GM21526 (cell line): ENCODE measurements at regions not wholly inside any gene's neighbourhood (a gene's known extent, or its start where the extent isn't known, plus 50 kb on each side); places are given as distances from the start of the nearest gene placed in this dataset.

Experiments used
- ATAC-seq: cut with Tn5 transposase; IDR thresholded peaks from one replicate; pipeline ENCODE4 v1.9.1; 2021; ENCODE audit warnings: moderate library complexity; ENCODE audit not compliant: unreplicated experiment, low FRiP score

GRCh38 chr20:11810311-11811083 lies 107.2 kb upstream of the BTBD3 start:
- no peak for ATAC-seq

- ATAC-seq, result no peak
Measured at GRCh38 chr20:11813106-11813890, 104.4 kb upstream of the BTBD3 start.

- no peak for ATAC-seq
Measured at GRCh38 chr20:11814267-11814666, 103.4 kb upstream of the BTBD3 start.

GRCh38 chr20:11820838-11821237 lies 96.9 kb upstream of the BTBD3 start:
- no peak for ATAC-seq

GRCh38 chr20:11822540-11822794 lies 95.2 kb upstream of the BTBD3 start:
- ATAC-seq, result no peak

- no peak for ATAC-seq
Measured at GRCh38 chr20:11826334-11826733, 91.4 kb upstream of the BTBD3 start.

- no peak for ATAC-seq
Measured at GRCh38 chr20:11832397-11832796, 85.3 kb upstream of the BTBD3 start.

- ATAC-seq, result no peak
Measured at GRCh38 chr20:11832851-11833250, 84.8 kb upstream of the BTBD3 start.

- ATAC-seq, result no peak
Measured at GRCh38 chr20:11833825-11834224, 83.9 kb upstream of the BTBD3 start.

GRCh38 chr20:11838076-11838636 lies 79.5 kb upstream of the BTBD3 start:
- ATAC-seq, result no peak

- no peak for ATAC-seq
Measured at GRCh38 chr20:11841972-11842461, 75.7 kb upstream of the BTBD3 start.

- no peak for ATAC-seq
Measured at GRCh38 chr20:11843289-11843688, 74.4 kb upstream of the BTBD3 start.

GRCh38 chr20:11844691-11845090 lies 73.0 kb upstream of the BTBD3 start:
- no peak for ATAC-seq

- no peak for ATAC-seq
Measured at GRCh38 chr20:11845340-11845739, 72.4 kb upstream of the BTBD3 start.

GRCh38 chr20:11846131-11846530 lies 71.6 kb upstream of the BTBD3 start:
- no peak for ATAC-seq

- ATAC-seq, result no peak
Measured at GRCh38 chr20:11847827-11848226, 69.9 kb upstream of the BTBD3 start.

- no peak for ATAC-seq
Measured at GRCh38 chr20:11849270-11849915, 68.3 kb upstream of the BTBD3 start.

- ATAC-seq, result no peak
Measured at GRCh38 chr20:11849976-11850670, 67.6 kb upstream of the BTBD3 start.

GRCh38 chr20:11850901-11851300 lies 66.8 kb upstream of the BTBD3 start:
- no peak for ATAC-seq

- ATAC-seq, result no peak
Measured at GRCh38 chr20:11851646-11852045, 66.0 kb upstream of the BTBD3 start.

GRCh38 chr20:11852189-11852588 lies 65.5 kb upstream of the BTBD3 start:
- ATAC-seq, result no peak
